SK-N-SH (cell line): ENCODE measurements at regions not wholly inside any gene's neighbourhood (a gene's known extent, or its start where the extent isn't known, plus 50 kb on each side); places are given as distances from the start of the nearest gene placed in this dataset.

Source experiments
- CTCF ChIA-PET: fragments of 300-600, 350-600 bp; formaldehyde crosslinking; extraction: SDS; loops from one replicate; lab custom pipeline; 2021; lab: Yijun Ruan, JAX
- POLR2A ChIA-PET: fragments of 350-600 bp; sonication (Branson Sonifier 250); formaldehyde crosslinking; extraction: SDS; loops from one replicate; lab custom pipeline; 2020; ENCODE audit warnings: antibody characterized with exemption, inconsistent platforms; lab: Yijun Ruan, JAX
- DNase-seq: peaks from one replicate; pipeline ENCODE4 v3.0.0; 2012
- H2AFZ ChIP-seq: fragments of 200-600 bp; sonication (generic); 2 replicates; pipeline ENCODE4 v1.8.1; 2016; ENCODE audit warnings: antibody characterized with exemption, mild to moderate bottlenecking, low read depth
- H3F3A ChIP-seq: fragments of 200-600 bp; sonication (generic); replicated peaks from 2 replicates; pipeline ENCODE3; 2016; ENCODE audit warnings: antibody characterized with exemption, mild to moderate bottlenecking; ENCODE audit not compliant: insufficient read depth
- H3K27ac ChIP-seq, 2 experiments: fragments of 200-500 bp in 1 of 2; fragments of 200-600 bp in 1 of 2; sonication (Bioruptor generic) in 1 of 2; sonication (generic), shearing (Covaris generic) in 1 of 2; 2 replicates each; pipeline versions ENCODE4 v1.5.1 to v1.6.1; 2014 to 2016; ENCODE audit warnings: low read depth in 2 of 2, inconsistent platforms in 1 of 2, low read length in 1 of 2, mild to moderate bottlenecking in 1 of 2, mixed read lengths in 1 of 2
- H3K27me3 ChIP-seq: fragments of 200-600 bp; sonication (generic), shearing (Covaris generic); 2 replicates; pipeline ENCODE4 v1.6.1; 2016; ENCODE audit warnings: mixed run types; ENCODE audit not compliant: insufficient read depth
- H3K36me3 ChIP-seq, 2 experiments: fragments of 200-500 bp in 1 of 2; fragments of 200-600 bp in 1 of 2; sonication (Bioruptor generic) in 1 of 2; sonication (generic) in 1 of 2; replicated peaks in 1 of 2; 2 replicates each; pipeline versions ENCODE3 to v1.5.1; 2014 to 2016; ENCODE audit warnings: low read length in 1 of 2, mild to moderate bottlenecking in 1 of 2; ENCODE audit not compliant: insufficient read depth in 2 of 2, control insufficient read depth in 1 of 2
- H3K4me1 ChIP-seq, 2 experiments: fragments of 200-500 bp in 1 of 2; fragments of 200-600 bp in 1 of 2; sonication (Bioruptor generic) in 1 of 2; sonication (generic), shearing (Covaris generic) in 1 of 2; 2 replicates each; pipeline versions ENCODE4 v1.5.1 to v1.6.1; 2014 to 2016; ENCODE audit warnings: low read depth in 1 of 2, low read length in 1 of 2, mixed run types in 1 of 2; ENCODE audit not compliant: insufficient read depth in 2 of 2, control insufficient read depth in 1 of 2
- H3K4me2 ChIP-seq: fragments of 200-600 bp; sonication (generic), shearing (Covaris generic); 2 replicates; pipeline ENCODE4 v1.6.1; 2017; ENCODE audit warnings: mixed run types
- H3K4me3 ChIP-seq, 2 experiments: fragments of 200-500 bp in 1 of 2; fragments of 200-600 bp in 1 of 2; sonication (Bioruptor generic) in 1 of 2; sonication (generic), shearing (Covaris generic) in 1 of 2; 2 replicates each; pipeline versions ENCODE4 v1.5.1 to v1.8.1; 2014 to 2016; ENCODE audit warnings: low read depth in 2 of 2, inconsistent platforms in 1 of 2, low read length in 1 of 2, mild to moderate bottlenecking in 1 of 2, mixed read lengths in 1 of 2, moderate library complexity in 1 of 2
- H3K79me2 ChIP-seq: fragments of 200-600 bp; sonication (generic); 2 replicates; pipeline ENCODE4 v1.8.1; 2017; ENCODE audit warnings: mild to moderate bottlenecking; ENCODE audit not compliant: insufficient read depth
- H3K9ac ChIP-seq: fragments of 200-600 bp; sonication (generic); 2 replicates; pipeline ENCODE4 v1.6.1; 2017; ENCODE audit warnings: mixed run types
- H3K9me2 ChIP-seq: fragments of 200-600 bp; sonication (generic); 2 replicates; pipeline ENCODE4 v1.6.1; 2017; ENCODE audit warnings: mixed run types
- H3K9me3 ChIP-seq: fragments of 200-600 bp; sonication (generic); 2 replicates; pipeline ENCODE4 v1.6.1; 2017; ENCODE audit warnings: mixed run types, mild to moderate bottlenecking, moderate library complexity
- H4K20me1 ChIP-seq: fragments of 200-600 bp; sonication (generic); 2 replicates; pipeline ENCODE4 v1.6.1; 2017; ENCODE audit warnings: mild to moderate bottlenecking, mixed run types; ENCODE audit not compliant: insufficient read depth
- JUND ChIP-seq: IDR thresholded peaks from 2 replicates; pipeline ENCODE4 v1.4.0; 2012
- NRF1 ChIP-seq: IDR thresholded peaks from 2 replicates; pipeline ENCODE4 v1.6.1; 2012; ENCODE audit warnings: low read depth, mild to moderate bottlenecking, low read length
- PBX3 ChIP-seq: IDR thresholded peaks from 2 replicates; pipeline ENCODE4; 2012
- POLR2AphosphoS5 ChIP-seq: IDR thresholded peaks from 2 replicates; pipeline ENCODE4 v1.6.1; 2012; ENCODE audit warnings: low read depth, low read length
- RFX5 ChIP-seq: IDR thresholded peaks from 2 replicates; pipeline ENCODE4 v1.6.1; 2012; ENCODE audit warnings: mild to moderate bottlenecking, improper control_type of control experiment, low read length
- TCF12 ChIP-seq: IDR thresholded peaks from 2 replicates; pipeline ENCODE4 v1.4.0; 2012
- USF1 ChIP-seq: IDR thresholded peaks from 2 replicates; pipeline ENCODE4 v1.4.0; 2012; ENCODE audit warnings: low read depth, borderline replicate concordance
- YY1 ChIP-seq: IDR thresholded peaks from 2 replicates; pipeline ENCODE4 v1.4.0; 2012; ENCODE audit warnings: low read depth, mild to moderate bottlenecking
- WGBS: methylation state at CpG from one replicate; pipeline ENCODE4 v1.1.6; 2017; ENCODE audit warnings: low lambda C conversion rate; 5-methylcytosine and 5-hydroxymethylcytosine counted together
- TF ChIP-seq, protein P1 (sequence below): fragments of 200-600 bp; sonication (generic); IDR thresholded peaks from 2 replicates; pipeline ENCODE4 v1.6.1; 2017; ENCODE audit warnings: antibody characterized with exemption, mild to moderate bottlenecking, moderate library complexity

GRCh38 chr20:53678990-53679596 lies 85.5 kb upstream of the ZNF217 start:
- Histone ChIP-seq H3K9me2 (no peaks in the 10 kb centered on the region), H3K9ac (no peak overlapping the region), H3K9me3 (no peaks in the 10 kb centered on the region), H4K20me1 (no peaks in the 10 kb centered on the region), H3K36me3 (no peaks in the 10 kb centered on the region), H3F3A (no peaks in the 10 kb centered on the region), H2AFZ (peak overlapping the region; percentile 71; the same call in 1 of the 2 replicates), H3K4me2 (no peak overlapping the region), H3K27ac (no peak overlapping the region), H3K4me1 (peaks cover 0 to 22% of the 10 kb centered on the region in 2 experiments; a peak in 3 of 4 replicates), H3K27me3 (no peaks in the 10 kb centered on the region), H3K79me2 (no peaks in the 10 kb centered on the region), H3K4me3 (no peak overlapping the region)
- ChIA-PET POLR2A (no interaction called here), CTCF (interaction anchor here (1.1 to 2.0 kb wide), 2 partner anchors 9 to 14 kb away, joined by 3 to 4 read pairs; no protein-coding TSS in a partner anchor)
- WGBS = 86% methylated on average over 3 of the region's 3 CpGs
- no peak for DNase-seq
- TF ChIP-seq POLR2AphosphoS5 (no peak), YY1 (no peak), NRF1 (no peak), RFX5 (no peak), JUND (no peak), TCF12 (no peak), USF1 (no peak)
- TF ChIP-seq, protein P1, sequence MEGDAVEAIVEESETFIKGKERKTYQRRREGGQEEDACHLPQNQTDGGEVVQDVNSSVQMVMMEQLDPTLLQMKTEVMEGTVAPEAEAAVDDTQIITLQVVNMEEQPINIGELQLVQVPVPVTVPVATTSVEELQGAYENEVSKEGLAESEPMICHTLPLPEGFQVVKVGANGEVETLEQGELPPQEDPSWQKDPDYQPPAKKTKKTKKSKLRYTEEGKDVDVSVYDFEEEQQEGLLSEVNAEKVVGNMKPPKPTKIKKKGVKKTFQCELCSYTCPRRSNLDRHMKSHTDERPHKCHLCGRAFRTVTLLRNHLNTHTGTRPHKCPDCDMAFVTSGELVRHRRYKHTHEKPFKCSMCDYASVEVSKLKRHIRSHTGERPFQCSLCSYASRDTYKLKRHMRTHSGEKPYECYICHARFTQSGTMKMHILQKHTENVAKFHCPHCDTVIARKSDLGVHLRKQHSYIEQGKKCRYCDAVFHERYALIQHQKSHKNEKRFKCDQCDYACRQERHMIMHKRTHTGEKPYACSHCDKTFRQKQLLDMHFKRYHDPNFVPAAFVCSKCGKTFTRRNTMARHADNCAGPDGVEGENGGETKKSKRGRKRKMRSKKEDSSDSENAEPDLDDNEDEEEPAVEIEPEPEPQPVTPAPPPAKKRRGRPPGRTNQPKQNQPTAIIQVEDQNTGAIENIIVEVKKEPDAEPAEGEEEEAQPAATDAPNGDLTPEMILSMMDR = no peak
- TF ChIP-seq, all 33 proteins: peak for 0

GRCh38 chr20:53678315-53678989 lies 84.8 kb upstream of the ZNF217 start:
- Histone ChIP-seq H3K27me3 (no peaks in the 10 kb centered on the region), H3F3A (no peaks in the 10 kb centered on the region), H3K27ac (no peak overlapping the region), H3K4me1 (peaks cover 0 to 22% of the 10 kb centered on the region in 2 experiments; a peak in 3 of 4 replicates), H3K36me3 (no peaks in the 10 kb centered on the region), H3K9me2 (no peaks in the 10 kb centered on the region), H3K9ac (no peak overlapping the region), H3K4me3 (no peak overlapping the region), H3K79me2 (no peaks in the 10 kb centered on the region), H3K9me3 (no peaks in the 10 kb centered on the region), H4K20me1 (no peaks in the 10 kb centered on the region), H2AFZ (peak overlapping the region; percentile 12; the same call in 1 of the 2 replicates), H3K4me2 (no peak overlapping the region)
- ChIA-PET CTCF (interaction anchor here (1.1 to 2.0 kb wide), 2 partner anchors 9 to 14 kb away, joined by 3 to 4 read pairs; no protein-coding TSS in a partner anchor), POLR2A (no interaction called here)
- TF ChIP-seq PBX3 = no peak
- TF ChIP-seq, protein P1 = peak; percentile 24
- DNase-seq = no peak
- WGBS = 71% methylated on average over 7 of the region's 7 CpGs
